ENCODE measurements at regions not wholly inside any gene's neighbourhood (a gene's known extent, or its start where the extent isn't known, plus 50 kb on each side); places are given as distances from the start of the nearest gene placed in this dataset.

GRCh38 chr3:168461793-168462192, 366.1 kb upstream of the GOLIM4 start:
- no peak overlapping the region for H3K4me2 ChIP-seq
- H3K9me3 ChIP-seq (ENCODE audit: insufficient read depth, low read depth), result no peaks in the 10 kb centered on the region; the same call in 1 of the 2 replicates
- H3F3A ChIP-seq (ENCODE audit: insufficient read depth, low read depth), result no peaks in the 10 kb centered on the region
- no peaks in the 10 kb centered on the region for H3K4me1 ChIP-seq (replicated peaks; ENCODE audit: insufficient read depth)
- no peaks in the 10 kb centered on the region for H3K27me3 ChIP-seq (ENCODE audit: insufficient read depth, low read depth)
- BruUV-seq (replicated peaks), result no TSS peak
- CTCF ChIA-PET, result no interaction called here
- no peak for TF ChIP-seq CTCF (conservative IDR thresholded peaks at IDR 0.05)
- no peak for TF ChIP-seq EZH2 (IDR thresholded peaks at IDR 0.05; ENCODE audit: low read depth)
- H3K27ac ChIP-seq, result no peak overlapping the region
- no peaks in the 10 kb centered on the region for H3K36me3 ChIP-seq (ENCODE audit: low read depth)
- no peak overlapping the region for H2AFZ ChIP-seq
- no peaks in the 10 kb centered on the region for H3K79me2 ChIP-seq (ENCODE audit: low read depth)
- H3K4me3 ChIP-seq, result no peak overlapping the region
- no peak for DNase-seq
- no peaks in the 10 kb centered on the region for H4K20me1 ChIP-seq (ENCODE audit: insufficient read depth)
- intact Hi-C loops (cut with micrococcal nuclease; ENCODE audit: unreplicated experiment), result no loop called here
- POLR2A ChIA-PET (ENCODE audit: unreplicated experiment), result no interaction called here
- no peaks in the 10 kb centered on the region for H3K9me2 ChIP-seq (ENCODE audit: insufficient read depth)

- no TSS peak for BruUV-seq (replicated peaks)
- no peaks in the 10 kb centered on the region for H3K4me1 ChIP-seq (replicated peaks; ENCODE audit: insufficient read depth)
- H3K27me3 ChIP-seq (ENCODE audit: insufficient read depth, low read depth), result no peaks in the 10 kb centered on the region
- ChIA-PET POLR2A (ENCODE audit: unreplicated experiment) (no interaction called here), CTCF (no interaction called here)
- no peak overlapping the region for H3K27ac ChIP-seq
- H4K20me1 ChIP-seq (ENCODE audit: insufficient read depth), result no peaks in the 10 kb centered on the region
- H3K4me2 ChIP-seq, result no peak overlapping the region
- H3F3A ChIP-seq (ENCODE audit: insufficient read depth, low read depth), result no peaks in the 10 kb centered on the region
- intact Hi-C loops (cut with micrococcal nuclease; ENCODE audit: unreplicated experiment), result no loop called here
- H3K9me3 ChIP-seq (ENCODE audit: insufficient read depth, low read depth), result no peaks in the 10 kb centered on the region; the same call in 1 of the 2 replicates
- H3K79me2 ChIP-seq (ENCODE audit: low read depth), result no peaks in the 10 kb centered on the region
- DNase-seq, result no peak
- no peaks in the 10 kb centered on the region for H3K9me2 ChIP-seq (ENCODE audit: insufficient read depth)
- no peaks in the 10 kb centered on the region for H3K36me3 ChIP-seq (ENCODE audit: low read depth)
- H2AFZ ChIP-seq, result no peak overlapping the region
- H3K4me3 ChIP-seq, result no peak overlapping the region
- TF ChIP-seq EZH2 (IDR thresholded peaks at IDR 0.05; ENCODE audit: low read depth) (no peak), CTCF (conservative IDR thresholded peaks at IDR 0.05) (no peak)
Measured at GRCh38 chr3:168459226-168459784, 363.6 kb upstream of the GOLIM4 start.

- ChIA-PET POLR2A (ENCODE audit: unreplicated experiment) (no interaction called here), CTCF (no interaction called here)
- Histone ChIP-seq H3K79me2 (ENCODE audit: low read depth) (no peaks in the 10 kb centered on the region), H2AFZ (no peak overlapping the region), H3K27ac (no peak overlapping the region), H3F3A (ENCODE audit: insufficient read depth, low read depth) (no peaks in the 10 kb centered on the region), H4K20me1 (ENCODE audit: insufficient read depth) (no peaks in the 10 kb centered on the region), H3K9me3 (ENCODE audit: insufficient read depth, low read depth) (no peaks in the 10 kb centered on the region; the same call in 1 of the 2 replicates), H3K27me3 (ENCODE audit: insufficient read depth, low read depth) (no peaks in the 10 kb centered on the region), H3K4me2 (no peak overlapping the region), H3K36me3 (ENCODE audit: low read depth) (no peaks in the 10 kb centered on the region), H3K9me2 (ENCODE audit: insufficient read depth) (no peaks in the 10 kb centered on the region), H3K4me3 (no peak overlapping the region), H3K4me1 (replicated peaks; ENCODE audit: insufficient read depth) (no peaks in the 10 kb centered on the region)
- intact Hi-C loops (cut with micrococcal nuclease; ENCODE audit: unreplicated experiment), result no loop called here
- no peak for DNase-seq
- no peak for TF ChIP-seq CTCF (conservative IDR thresholded peaks at IDR 0.05)
- no peak for TF ChIP-seq EZH2 (IDR thresholded peaks at IDR 0.05; ENCODE audit: low read depth)
- no TSS peak for BruUV-seq (replicated peaks)
Measured at GRCh38 chr3:168457954-168458539, 362.3 kb upstream of the GOLIM4 start.

Measured in PC-9 (cell line).